Renal cortical epithelial cell (primary cell): ENCODE measurements at regions not wholly inside any gene's neighbourhood (a gene's known extent, or its start where the extent isn't known, plus 50 kb on each side); places are given as distances from the start of the nearest gene placed in this dataset.
A peak's percentile ranks its signal among the peaks of the same experiment; 100 is the strongest.
"Not testable (repeated sequence)": the region's sequence is repeated elsewhere in the genome, so short reads cannot be mapped to it uniquely, and the experiment has no call there.

Source experiments
- DNase-seq: peaks from one replicate; pipeline ENCODE4 v3.0.0-alpha.2; 2011; ENCODE audit warnings: low read depth

- DNase-seq = no peak
Observed at GRCh38 chr3:61444782-61445181, 116.6 kb upstream of the PTPRG start.

GRCh38 chr3:61445924-61446323, 115.4 kb upstream of the PTPRG start:
- no peak for DNase-seq

- no peak for DNase-seq
Observed at GRCh38 chr3:61446341-61446740, 115.0 kb upstream of the PTPRG start.

- DNase-seq = peak; percentile 28
Observed at GRCh38 chr3:61448378-61448777, 113.0 kb upstream of the PTPRG start.

- no peak for DNase-seq
Observed at GRCh38 chr3:61449327-61450040, 111.9 kb upstream of the PTPRG start.

- no peak for DNase-seq
Observed at GRCh38 chr3:61450866-61451265, 110.5 kb upstream of the PTPRG start.

GRCh38 chr3:61451841-61452240, 109.5 kb upstream of the PTPRG start:
- DNase-seq = peak; percentile 31

- DNase-seq = no peak
Observed at GRCh38 chr3:61452535-61453090, 108.8 kb upstream of the PTPRG start.

- DNase-seq = no peak
Observed at GRCh38 chr3:61454006-61454585, 107.3 kb upstream of the PTPRG start.

GRCh38 chr3:61454801-61455200, 106.6 kb upstream of the PTPRG start:
- no peak for DNase-seq

- no peak for DNase-seq
Observed at GRCh38 chr3:61460636-61461035, 100.7 kb upstream of the PTPRG start.

GRCh38 chr3:61463191-61463590, 98.2 kb upstream of the PTPRG start:
- DNase-seq = no peak

- no peak for DNase-seq
Observed at GRCh38 chr3:61464518-61465140, 96.7 kb upstream of the PTPRG start.

GRCh38 chr3:61466357-61466756, 95.0 kb upstream of the PTPRG start:
- no peak for DNase-seq

- no peak for DNase-seq
Observed at GRCh38 chr3:61483997-61484396, 77.4 kb upstream of the PTPRG start.

- DNase-seq = no peak
Observed at GRCh38 chr3:61493339-61493738, 68.0 kb upstream of the PTPRG start.

- DNase-seq = not testable (repeated sequence)
Observed at GRCh38 chr3:61494309-61494708, 67.1 kb upstream of the PTPRG start.

- no peak for DNase-seq
Observed at GRCh38 chr3:61497463-61497862, 63.9 kb upstream of the PTPRG start.

- DNase-seq = no peak
Observed at GRCh38 chr3:61505197-61505596, 56.2 kb upstream of the PTPRG start.

GRCh38 chr3:61507946-61508345, 53.4 kb upstream of the PTPRG start:
- no peak for DNase-seq
